Mesodermal cell (in vitro differentiated cells): ENCODE measurements at regions not wholly inside any gene's neighbourhood (a gene's known extent, or its start where the extent isn't known, plus 50 kb on each side); places are given as distances from the start of the nearest gene placed in this dataset.

Source experiments
- H3K27ac ChIP-seq: 2 replicates; pipeline ENCODE4 v1.7.0; 2013; ENCODE audit warnings: mild to moderate bottlenecking, low read depth, low read length, moderate library complexity; ENCODE audit not compliant: severe bottlenecking
- H3K36me3 ChIP-seq: 2 replicates; pipeline ENCODE4 v1.7.1; 2013; ENCODE audit warnings: mild to moderate bottlenecking, low read length, moderate library complexity; ENCODE audit not compliant: control insufficient read depth, insufficient read depth
- H3K4me1 ChIP-seq: one replicate; pipeline ENCODE4 v1.7.1; 2013; ENCODE audit warnings: mild to moderate bottlenecking, low read length; ENCODE audit not compliant: insufficient read depth, control insufficient read depth, poor library complexity, severe bottlenecking
- H3K4me3 ChIP-seq: 2 replicates; pipeline ENCODE4 v1.7.0; 2013; ENCODE audit warnings: low read length, control low read depth, mild to moderate bottlenecking; ENCODE audit not compliant: insufficient read depth, poor library complexity, severe bottlenecking; ENCODE audit errors: extremely low read depth
- H3K9me3 ChIP-seq: 2 replicates; pipeline ENCODE4 v1.7.1; 2013; ENCODE audit warnings: mild to moderate bottlenecking, low read length, moderate library complexity; ENCODE audit not compliant: control insufficient read depth
- WGBS, 2 experiments: methylation state at CpG; one replicate each; pipeline ENCODE4 v1.1.5; 2013; ENCODE audit warnings: missing lambda C conversion rate in 2 of 2; ENCODE audit not compliant: insufficient coverage in 2 of 2; 5-methylcytosine and 5-hydroxymethylcytosine counted together

- Histone ChIP-seq H3K9me3 (peaks cover 4% of the 10 kb centered on the region), H3K4me1 (peaks cover 4% of the 10 kb centered on the region), H3K36me3 (no peaks in the 10 kb centered on the region), H3K4me3 (no peak overlapping the region), H3K27ac (no peak overlapping the region)
- WGBS, 2 experiments = 60 to 74% methylated on average over 2 of the region's 3 CpGs
These were observed 84.4 kb upstream of the RGMA start for GRCh38 chr15:93173369-93173768.

GRCh38 chr15:93171476-93171875 is 82.5 kb upstream of the RGMA start:
- WGBS, 2 experiments = 60 to 82% methylated on average over 1 to 2 of the region's 3 CpGs

GRCh38 chr15:93170329-93170728 is 81.3 kb upstream of the RGMA start:
- WGBS, 2 experiments = 85 to 88% methylated on average over 4 of the region's 6 CpGs
- Histone ChIP-seq H3K36me3 (no peaks in the 10 kb centered on the region), H3K4me1 (peaks cover 4% of the 10 kb centered on the region), H3K9me3 (peaks cover 4% of the 10 kb centered on the region), H3K27ac (no peak overlapping the region), H3K4me3 (no peak overlapping the region)

More at GRCh38 chr15:93171476-93171875, 82.5 kb upstream of the RGMA start:
- no peak overlapping the region for H3K4me3 ChIP-seq
- peaks cover 4% of the 10 kb centered on the region for H3K9me3 ChIP-seq
- no peaks in the 10 kb centered on the region for H3K36me3 ChIP-seq
- H3K4me1 ChIP-seq = peaks cover 4% of the 10 kb centered on the region
- no peak overlapping the region for H3K27ac ChIP-seq

- no peak overlapping the region for H3K27ac ChIP-seq
- H3K36me3 ChIP-seq = no peaks in the 10 kb centered on the region
- peaks cover 1% of the 10 kb centered on the region for H3K9me3 ChIP-seq
- WGBS, 2 experiments = 70 to 93% methylated on average over 1 to 2 of the region's 2 CpGs
- no peak overlapping the region for H3K4me3 ChIP-seq
- H3K4me1 ChIP-seq = peaks cover 4% of the 10 kb centered on the region
These were observed 79.9 kb upstream of the RGMA start for GRCh38 chr15:93168910-93169309.

GRCh38 chr15:93167291-93167690 is 78.3 kb upstream of the RGMA start:
- H3K4me1 ChIP-seq = no peaks in the 10 kb centered on the region
- WGBS, 2 experiments = 60 to 77% methylated on average over 3 to 4 of the region's 4 CpGs

GRCh38 chr15:93166675-93167074 is 77.7 kb upstream of the RGMA start:
- H3K36me3 ChIP-seq = no peaks in the 10 kb centered on the region
- no peak overlapping the region for H3K27ac ChIP-seq
- H3K4me1 ChIP-seq = no peaks in the 10 kb centered on the region
- no peak overlapping the region for H3K4me3 ChIP-seq
- 93% methylated on average over 6 of the region's 8 CpGs; no CpG with 5 or more reads in 1 of the 2 experiments for WGBS, 2 experiments
- H3K9me3 ChIP-seq = no peaks in the 10 kb centered on the region

More at GRCh38 chr15:93167291-93167690, 78.3 kb upstream of the RGMA start:
- no peak overlapping the region for H3K27ac ChIP-seq
- H3K36me3 ChIP-seq = no peaks in the 10 kb centered on the region
- H3K4me3 ChIP-seq = no peak overlapping the region
- H3K9me3 ChIP-seq = no peaks in the 10 kb centered on the region

- no peak overlapping the region for H3K27ac ChIP-seq
- 91 to 95% methylated on average over 5 to 6 of the region's 10 CpGs for WGBS, 2 experiments
These were observed 76.9 kb upstream of the RGMA start for GRCh38 chr15:93165734-93166470.

GRCh38 chr15:93164409-93164808 is 75.4 kb upstream of the RGMA start:
- H3K27ac ChIP-seq = no peak overlapping the region
- no peak overlapping the region for H3K4me3 ChIP-seq
- no peaks in the 10 kb centered on the region for H3K36me3 ChIP-seq
- no peaks in the 10 kb centered on the region for H3K9me3 ChIP-seq
- 80 to 100% methylated on average over 1 to 2 of the region's 5 CpGs for WGBS, 2 experiments
- no peaks in the 10 kb centered on the region for H3K4me1 ChIP-seq

More at GRCh38 chr15:93165734-93166470, 76.9 kb upstream of the RGMA start:
- H3K9me3 ChIP-seq = no peaks in the 10 kb centered on the region
- no peaks in the 10 kb centered on the region for H3K4me1 ChIP-seq
- H3K4me3 ChIP-seq = no peak overlapping the region
- H3K36me3 ChIP-seq = no peaks in the 10 kb centered on the region

- no peak overlapping the region for H3K4me3 ChIP-seq
- H3K4me1 ChIP-seq = no peaks in the 10 kb centered on the region
- whole genome bisulfite sequencing, 2 experiments = 93% methylated on average over 2 to 3 of the region's 5 CpGs
- H3K9me3 ChIP-seq = no peaks in the 10 kb centered on the region
- H3K27ac ChIP-seq = no peak overlapping the region
- no peaks in the 10 kb centered on the region for H3K36me3 ChIP-seq
These were observed 73.5 kb upstream of the RGMA start for GRCh38 chr15:93162560-93162959.

- no peaks in the 10 kb centered on the region for H3K36me3 ChIP-seq
- no peak overlapping the region for H3K27ac ChIP-seq
- H3K4me1 ChIP-seq = no peaks in the 10 kb centered on the region
- H3K4me3 ChIP-seq = no peak overlapping the region
- WGBS, 2 experiments = 82 to 83% methylated on average over 4 to 5 of the region's 5 CpGs
- peaks cover 2% of the 10 kb centered on the region for H3K9me3 ChIP-seq
These were observed 70.9 kb upstream of the RGMA start for GRCh38 chr15:93159930-93160329.
